HCT116 (cell line): ENCODE measurements at regions not wholly inside any gene's neighbourhood (a gene's known extent, or its start where the extent isn't known, plus 50 kb on each side); places are given as distances from the start of the nearest gene placed in this dataset.

ENCODE experiments used
- ATAC-seq: fragments of 200-7000 bp; cut with Tn5 transposase; 2 replicates; pipeline ENCODE4 v1.9.1; 2020; ENCODE audit warnings: mild to moderate bottlenecking, moderate library complexity
- BruUV-seq: library from RNA; stranded (reverse); fragments of 400-500 nt; replicated peaks from 2 replicates; lab custom pipeline; 2021; lab: Mats Ljungman, UMichigan
- CTCF ChIA-PET: fragments of 300-600 bp; sonication (Branson Sonifier 250); formaldehyde crosslinking; loops from one replicate; lab custom pipeline; 2021; ENCODE audit warnings: antibody characterized with exemption; lab: Charles Lee
- POLR2A ChIA-PET: fragments of 300-600, 350-600 bp; sonication (Branson Sonifier 250); formaldehyde crosslinking; loops from one replicate; lab custom pipeline; 2021; ENCODE audit warnings: antibody characterized with exemption; lab: Charles Lee
- RAD21 ChIA-PET, 2 experiments: fragments of 300-600 bp; sonication (Branson Sonifier 250); formaldehyde crosslinking; loops; one replicate each; lab custom pipeline; 2023; ENCODE audit warnings: low total read pairs in 2 of 2; ENCODE audit not compliant: uncharacterized antibody in 2 of 2, unreplicated experiment in 2 of 2, low non-redundant PET in 1 of 2; lab: Charles Lee
- DNase-seq: peaks from one replicate; pipeline ENCODE4 v3.0.0-alpha.2; 2010; ENCODE audit warnings: low read depth, low spot score
- H2AFZ ChIP-seq: fragments of 200-600 bp; shearing (Covaris generic), sonication (generic); 2 replicates; pipeline ENCODE4 v1.6.1; 2017; ENCODE audit warnings: low read depth, mixed run types, mixed read lengths, antibody characterized with exemption, low read length; ENCODE audit not compliant: poor library complexity, severe bottlenecking
- H3K27ac ChIP-seq: 2 replicates; pipeline ENCODE4 v1.5.1; 2012; ENCODE audit warnings: low read depth, low read length
- H3K27me3 ChIP-seq: fragments of 200-600 bp; sonication (generic); 2 replicates; pipeline ENCODE4 v1.6.1; 2016; ENCODE audit warnings: mixed run types, low read length, mixed read lengths; ENCODE audit not compliant: insufficient read depth
- H3K36me3 ChIP-seq, 2 experiments: fragments of 200-500 bp in 1 of 2; fragments of 200-600 bp in 1 of 2; sonication (Bioruptor generic) in 1 of 2; sonication (generic) in 1 of 2; 2 replicates each; pipeline versions ENCODE4 v1.5.1 to v1.6.1; 2014 to 2016; ENCODE audit warnings: low read length in 2 of 2, inconsistent platforms in 1 of 2, mixed read lengths in 1 of 2, mixed run types in 1 of 2; ENCODE audit not compliant: insufficient read depth in 2 of 2, control insufficient read depth in 1 of 2
- H3K4me1 ChIP-seq, 2 experiments: fragments of 200-600 bp in 1 of 2; sonication (generic) in 1 of 2; 2 replicates each; pipeline versions ENCODE4 v1.5.1 to v1.6.1; 2012 to 2017; ENCODE audit warnings: low read length in 2 of 2, inconsistent platforms in 1 of 2, mild to moderate bottlenecking in 1 of 2, mixed read lengths in 1 of 2, mixed run types in 1 of 2, moderate library complexity in 1 of 2; ENCODE audit not compliant: insufficient read depth in 2 of 2, control insufficient read depth in 1 of 2
- H3K4me2 ChIP-seq: fragments of 200-600 bp; sonication (generic); 2 replicates; pipeline ENCODE4 v1.6.1; 2017; ENCODE audit warnings: mixed run types, low read length, mixed read lengths
- H3K4me3 ChIP-seq, 2 experiments: fragments of 200-600 bp in 1 of 2; sonication (generic) in 1 of 2; replicated peaks in 1 of 2; 2 replicates each; pipeline ENCODE4 v1.5.1; 2011 to 2016; ENCODE audit warnings: low read length in 2 of 2, control low read depth in 1 of 2, low read depth in 1 of 2, mild to moderate bottlenecking in 1 of 2, mixed read lengths in 1 of 2, mixed run types in 1 of 2
- H3K79me2 ChIP-seq: fragments of 200-600 bp; sonication (generic); 2 replicates; pipeline ENCODE4 v1.6.1; 2017; ENCODE audit warnings: mild to moderate bottlenecking, mixed run types, low read length, moderate library complexity, mixed read lengths; ENCODE audit not compliant: insufficient read depth
- H3K9ac ChIP-seq: fragments of 200-600 bp; sonication (generic); 2 replicates; pipeline ENCODE4 v1.6.1; 2016; ENCODE audit warnings: low read length, mixed read lengths
- H3K9me2 ChIP-seq: fragments of 200-600 bp; sonication (generic), shearing (Covaris generic); 2 replicates; pipeline ENCODE4 v1.6.1; 2017; ENCODE audit warnings: mixed run types, mild to moderate bottlenecking, moderate library complexity; ENCODE audit not compliant: insufficient read depth
- H3K9me3 ChIP-seq, 2 experiments: fragments of 200-500 bp in 1 of 2; fragments of 200-600 bp in 1 of 2; sonication (Bioruptor generic) in 1 of 2; sonication (generic) in 1 of 2; 2 replicates each; pipeline ENCODE4 v1.6.1; 2014 to 2017; ENCODE audit warnings: low read length in 2 of 2, mixed read lengths in 2 of 2, inconsistent platforms in 1 of 2, low read depth in 1 of 2, mild to moderate bottlenecking in 1 of 2, mixed run types in 1 of 2, moderate library complexity in 1 of 2; ENCODE audit not compliant: control insufficient read depth in 1 of 2, insufficient read depth in 1 of 2
- H4K20me1 ChIP-seq: fragments of 200-600 bp; sonication (generic), shearing (Covaris generic); 2 replicates; pipeline ENCODE4 v1.6.1; 2017; ENCODE audit warnings: mixed run types, mild to moderate bottlenecking, moderate library complexity; ENCODE audit not compliant: insufficient read depth
- EGR1 ChIP-seq: IDR thresholded peaks from 2 replicates; pipeline ENCODE4 v1.6.1; 2012; ENCODE audit warnings: low read depth
- ELF1 ChIP-seq: IDR thresholded peaks from 2 replicates; pipeline ENCODE4 v1.6.1; 2012; ENCODE audit warnings: low read depth, borderline replicate concordance
- EZH2 ChIP-seq: fragments of 200-600 bp; sonication (generic); IDR thresholded peaks from 2 replicates; pipeline ENCODE4 v1.6.1; 2017; ENCODE audit warnings: antibody characterized with exemption, mixed run types
- EZH2phosphoT487 ChIP-seq: fragments of 200-600 bp; IDR thresholded peaks from 2 replicates; pipeline ENCODE4 v1.6.1; 2018; ENCODE audit warnings: antibody characterized with exemption, borderline replicate concordance
- FOSL1 ChIP-seq: IDR thresholded peaks from 2 replicates; pipeline ENCODE4 v1.6.1; 2012; ENCODE audit warnings: low read depth
- POLR2A ChIP-seq: IDR thresholded peaks from 2 replicates; pipeline ENCODE4 v1.7.0; 2011; ENCODE audit warnings: borderline replicate concordance; ENCODE audit not compliant: insufficient read depth, insufficient read length; ENCODE audit errors: extremely low read depth
- POLR2AphosphoS5 ChIP-seq: IDR thresholded peaks from 2 replicates; pipeline ENCODE4 v1.6.1; 2011; ENCODE audit warnings: mild to moderate bottlenecking, low read depth, low read length, moderate library complexity
- RAD21 ChIP-seq: IDR thresholded peaks from 2 replicates; pipeline ENCODE4 v1.6.1; 2012; ENCODE audit warnings: low read depth, mild to moderate bottlenecking
- SIN3A ChIP-seq: IDR thresholded peaks from 2 replicates; pipeline ENCODE4 v1.6.1; 2012; ENCODE audit warnings: low read depth
- SRF ChIP-seq: IDR thresholded peaks from 2 replicates; pipeline ENCODE4 v1.6.1; 2012; ENCODE audit warnings: low read depth
- TCF7L2 ChIP-seq: IDR thresholded peaks from 2 replicates; pipeline ENCODE4 v1.7.0; 2011; ENCODE audit warnings: borderline replicate concordance, inconsistent platforms; ENCODE audit not compliant: insufficient read depth, insufficient read length; ENCODE audit errors: extremely low read depth
- YY1 ChIP-seq: IDR thresholded peaks from 2 replicates; pipeline ENCODE4 v1.6.1; 2011; ENCODE audit warnings: low read length, low read depth, moderate library complexity, mild to moderate bottlenecking; ENCODE audit not compliant: insufficient replicate concordance; ENCODE audit errors: extremely low read depth
- ZNF274 ChIP-seq: fragments of 200-500 bp; sonication (Bioruptor generic); IDR thresholded peaks from 2 replicates; pipeline ENCODE4 v1.6.1; 2014; ENCODE audit warnings: mild to moderate bottlenecking, low read depth, low read length, inconsistent platforms
- intact Hi-C: fragments of 100-400 bp; cut with micrococcal nuclease; formaldehyde crosslinking; loops from 2 replicates; pipeline ENCODE4 v1.10.0; 2022
- TF ChIP-seq, protein P1 (sequence below): IDR thresholded peaks from 2 replicates; pipeline ENCODE4 v1.6.1; 2012
- TF ChIP-seq, protein P2 (sequence below): IDR thresholded peaks from 2 replicates; pipeline ENCODE4 v1.6.1; 2011; ENCODE audit warnings: mild to moderate bottlenecking, low read length, moderate library complexity; ENCODE audit not compliant: insufficient replicate concordance; ENCODE audit errors: extremely low read depth

GRCh38 chr7:35871856-35872255, 71.0 kb downstream of the SEPTIN7 start:
- Histone ChIP-seq H3K36me3 (peaks cover 6 to 7% of the 10 kb centered on the region in 2 experiments; a peak in 1 of 4 replicates), H3K9ac (no peak overlapping the region), H2AFZ (no peak overlapping the region), H3K9me2 (no peaks in the 10 kb centered on the region), H4K20me1 (no peaks in the 10 kb centered on the region), H3K4me2 (no peak overlapping the region), H3K27ac (no peak overlapping the region), H3K27me3 (no peaks in the 10 kb centered on the region), H3K4me3 (no peak overlapping the region), H3K4me1 (no peaks in the 10 kb centered on the region), H3K79me2 (no peaks in the 10 kb centered on the region), H3K9me3 (no peaks in the 10 kb centered on the region)
- no peak for TF ChIP-seq EZH2phosphoT487
- TF ChIP-seq RAD21 = no peak
- TF ChIP-seq ZNF274 = no peak
- TF ChIP-seq ELF1 = no peak
- TF ChIP-seq, protein P1, sequence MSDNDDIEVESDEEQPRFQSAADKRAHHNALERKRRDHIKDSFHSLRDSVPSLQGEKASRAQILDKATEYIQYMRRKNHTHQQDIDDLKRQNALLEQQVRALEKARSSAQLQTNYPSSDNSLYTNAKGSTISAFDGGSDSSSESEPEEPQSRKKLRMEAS = no peak
- no peak for TF ChIP-seq EGR1
- TF ChIP-seq POLR2AphosphoS5 = no peak
- TF ChIP-seq, protein P2, sequence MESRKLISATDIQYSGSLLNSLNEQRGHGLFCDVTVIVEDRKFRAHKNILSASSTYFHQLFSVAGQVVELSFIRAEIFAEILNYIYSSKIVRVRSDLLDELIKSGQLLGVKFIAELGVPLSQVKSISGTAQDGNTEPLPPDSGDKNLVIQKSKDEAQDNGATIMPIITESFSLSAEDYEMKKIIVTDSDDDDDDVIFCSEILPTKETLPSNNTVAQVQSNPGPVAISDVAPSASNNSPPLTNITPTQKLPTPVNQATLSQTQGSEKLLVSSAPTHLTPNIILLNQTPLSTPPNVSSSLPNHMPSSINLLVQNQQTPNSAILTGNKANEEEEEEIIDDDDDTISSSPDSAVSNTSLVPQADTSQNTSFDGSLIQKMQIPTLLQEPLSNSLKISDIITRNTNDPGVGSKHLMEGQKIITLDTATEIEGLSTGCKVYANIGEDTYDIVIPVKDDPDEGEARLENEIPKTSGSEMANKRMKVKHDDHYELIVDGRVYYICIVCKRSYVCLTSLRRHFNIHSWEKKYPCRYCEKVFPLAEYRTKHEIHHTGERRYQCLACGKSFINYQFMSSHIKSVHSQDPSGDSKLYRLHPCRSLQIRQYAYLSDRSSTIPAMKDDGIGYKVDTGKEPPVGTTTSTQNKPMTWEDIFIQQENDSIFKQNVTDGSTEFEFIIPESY = no peak
- TF ChIP-seq YY1 = no peak
- TF ChIP-seq SRF = no peak
- no peak for TF ChIP-seq EZH2
- no peak for TF ChIP-seq FOSL1
- no peak for TF ChIP-seq TCF7L2
- no peak for TF ChIP-seq POLR2A
- TF ChIP-seq SIN3A = no peak
- DNase-seq (no peak), ATAC-seq (no peak)
- ChIA-PET RAD21 (no interaction called here), CTCF (no interaction called here), POLR2A (no interaction called here)
- BruUV-seq = no TSS peak
- intact Hi-C loops = no loop called here
